HG02840 (cell line): ENCODE measurements at regions not wholly inside any gene's neighbourhood (a gene's known extent, or its start where the extent isn't known, plus 50 kb on each side); places are given as distances from the start of the nearest gene placed in this dataset.
"Not testable (repeated sequence)": the region's sequence is repeated elsewhere in the genome, so short reads cannot be mapped to it uniquely, and the experiment has no call there.

Experiments
- ATAC-seq: cut with Tn5 transposase; IDR thresholded peaks from one replicate; pipeline ENCODE4 v1.9.1; 2021; ENCODE audit warnings: mild to moderate bottlenecking, moderate library complexity, moderate number of reproducible peaks; ENCODE audit not compliant: unreplicated experiment, low FRiP score

DNA sequence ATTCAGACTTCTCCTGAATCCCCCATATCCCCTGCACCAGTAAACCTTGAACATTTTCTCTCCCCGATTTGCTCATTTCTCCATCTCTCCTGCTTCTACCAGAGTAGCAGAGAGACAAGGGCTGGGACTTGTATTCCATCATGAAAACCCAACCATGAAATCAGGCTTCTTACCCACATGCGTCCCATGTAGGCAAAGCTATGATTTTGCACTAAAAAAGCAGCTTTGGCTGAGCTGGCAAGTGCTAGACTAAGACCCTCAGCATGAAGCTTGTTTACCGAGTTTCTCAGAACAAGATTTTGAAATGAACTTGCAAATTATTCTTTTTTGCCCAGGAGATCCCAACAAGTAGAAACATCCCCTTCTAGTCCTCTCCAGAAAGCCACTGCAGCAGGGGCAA, 80.3 kb upstream of the RFLNA start:
- ATAC-seq: no peak

DNA sequence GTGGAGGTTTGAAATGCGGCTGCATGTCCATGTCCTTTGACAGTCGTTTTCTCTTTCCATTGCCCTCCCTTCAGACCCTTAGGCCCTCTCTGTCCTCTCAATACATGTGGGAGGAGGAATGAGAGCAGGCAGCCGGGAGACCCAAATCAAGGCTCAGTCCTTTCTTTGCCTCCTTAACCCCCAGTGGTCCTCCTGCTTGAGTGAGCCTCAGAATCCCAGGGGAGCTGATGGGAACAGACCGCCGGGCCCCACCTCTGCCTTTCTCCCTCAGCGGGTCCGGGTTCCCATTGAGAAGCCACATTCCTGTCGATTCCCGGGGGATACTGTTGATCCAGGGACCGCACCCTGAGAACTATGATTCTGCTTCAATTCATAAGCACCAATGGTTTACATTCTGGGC, 77.9 kb upstream of the RFLNA start:
- no peak for ATAC-seq

DNA sequence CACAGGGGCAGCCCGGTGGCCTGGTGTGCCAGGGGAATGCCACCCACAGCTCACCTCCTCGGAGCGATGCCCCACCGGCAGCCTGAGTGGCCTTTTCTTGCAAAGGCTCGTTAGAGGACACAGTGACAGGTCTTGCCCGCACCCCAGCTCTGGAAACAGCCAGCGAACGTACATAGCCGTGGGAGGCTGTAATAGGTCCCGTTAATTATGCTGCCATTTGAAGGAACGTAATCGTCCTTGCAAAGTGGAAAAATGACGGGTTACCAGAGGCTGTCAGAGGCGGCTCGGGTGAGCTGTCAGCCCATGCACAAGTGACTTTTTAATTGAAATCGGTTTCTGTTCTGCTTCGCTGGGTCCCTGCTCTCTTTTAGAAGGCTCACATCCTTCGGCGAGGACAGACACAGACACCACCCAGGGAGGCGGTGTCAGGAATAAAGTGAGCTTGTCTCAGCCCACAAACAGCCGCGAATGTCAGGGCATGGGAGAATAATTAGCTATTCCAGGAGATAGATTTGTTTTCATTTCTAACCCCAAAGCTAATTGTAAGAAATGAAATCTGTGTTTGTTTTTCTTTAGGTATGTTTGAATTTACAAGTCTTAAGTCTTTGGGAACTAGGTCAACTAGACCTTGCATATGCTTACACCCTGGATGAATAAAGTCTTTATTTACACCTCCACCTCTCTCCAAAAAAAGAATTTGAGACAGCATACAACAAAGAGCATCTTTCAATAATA, 77.2 kb upstream of the RFLNA start:
- ATAC-seq: no peak

DNA sequence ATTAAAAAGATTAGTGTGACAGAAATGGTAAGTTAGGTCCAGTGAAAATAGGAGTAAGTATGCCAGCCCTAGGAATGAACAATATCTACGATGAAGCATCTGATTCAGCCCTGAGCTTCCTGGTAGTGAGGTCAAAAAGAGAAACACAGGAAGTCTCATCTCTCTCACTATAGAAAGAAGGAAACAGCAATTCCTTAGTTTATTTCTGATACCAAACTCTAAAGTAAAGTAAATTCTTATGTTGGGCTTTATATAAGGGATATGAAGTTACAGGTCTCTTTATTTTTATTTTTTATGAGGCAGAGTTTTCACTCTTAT, 76.7 kb upstream of the RFLNA start:
- no peak for ATAC-seq

DNA sequence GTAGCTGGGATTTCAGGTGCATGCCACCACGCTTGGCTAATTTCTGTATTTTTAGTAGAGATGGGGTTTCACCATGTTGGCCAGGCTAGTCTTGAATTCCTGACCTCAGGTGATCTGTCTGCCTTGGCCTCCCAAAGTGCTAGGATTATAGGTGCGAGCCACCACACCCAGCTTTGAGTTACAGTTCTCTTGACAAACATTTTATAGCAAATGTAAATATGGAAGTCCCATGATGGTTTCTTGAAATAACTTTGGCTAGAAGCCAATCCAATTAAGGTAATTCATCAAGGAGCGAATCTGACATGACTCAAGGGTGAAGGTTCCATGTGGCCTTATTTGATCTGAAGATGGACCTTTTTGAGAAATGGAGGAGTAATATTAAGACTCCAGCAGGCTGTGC, 76.2 kb upstream of the RFLNA start:
- not testable (repeated sequence) for ATAC-seq

DNA sequence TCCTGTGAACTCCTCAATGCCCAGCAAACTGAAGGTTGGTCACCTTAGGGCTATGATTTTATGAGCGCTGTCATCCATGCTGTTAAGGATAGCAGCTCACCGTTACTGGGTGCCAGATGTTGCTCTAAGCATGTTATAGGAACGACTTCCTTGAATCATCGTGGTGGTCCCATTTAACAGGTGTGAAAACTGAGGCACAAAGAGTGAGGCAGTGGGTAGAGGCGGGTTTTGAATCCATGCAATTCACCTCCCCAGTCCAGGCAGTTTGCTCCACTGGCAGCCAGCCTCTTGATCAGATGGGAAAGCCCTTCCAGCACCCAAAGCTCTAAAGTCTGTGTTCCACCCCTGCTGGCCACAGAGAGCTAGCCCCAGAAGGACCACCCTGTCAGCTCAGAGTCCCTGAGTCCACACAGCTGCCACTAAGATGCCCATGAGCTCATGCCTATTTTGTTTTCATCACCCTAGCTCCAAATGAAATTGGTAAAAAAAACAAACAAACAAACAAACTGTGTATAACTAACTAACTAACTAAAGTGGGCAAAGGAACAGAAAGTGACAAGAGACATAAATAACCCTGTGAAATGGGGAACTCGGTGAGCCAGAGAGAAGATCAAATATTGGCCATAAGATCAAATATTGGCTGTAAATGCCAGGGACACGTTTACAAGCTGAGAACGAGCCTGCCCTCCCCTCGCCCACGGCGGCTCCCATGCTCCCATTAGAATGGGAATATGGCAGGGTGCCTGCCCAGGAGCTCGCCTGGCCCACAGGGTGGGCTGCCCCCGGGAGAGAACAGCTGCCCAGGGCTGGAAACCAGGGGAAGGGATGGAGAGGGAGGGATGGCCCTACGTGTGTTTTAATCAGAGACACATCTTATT, 72.3 kb upstream of the RFLNA start:
- ATAC-seq: no peak

DNA sequence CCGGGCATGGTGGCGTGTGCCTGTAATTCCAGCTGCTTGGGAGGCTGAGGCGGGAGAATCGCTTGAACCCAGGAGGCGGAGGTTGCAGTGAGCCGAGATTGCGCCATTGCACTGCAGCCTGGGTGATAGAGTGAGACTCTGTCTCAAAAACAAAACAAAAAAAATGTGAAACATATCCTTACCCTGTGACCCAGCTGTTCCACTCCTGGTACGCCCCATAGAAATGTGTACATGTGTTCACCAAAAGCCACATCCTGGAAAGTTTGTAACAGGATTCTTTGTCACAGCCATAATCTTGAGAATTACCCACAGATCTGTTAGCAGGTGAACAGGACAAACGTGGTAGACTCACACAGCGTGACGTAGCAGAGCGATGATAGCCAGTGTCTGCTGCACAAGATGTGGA, 71.2 kb upstream of the RFLNA start:
- not testable (repeated sequence) for ATAC-seq

DNA sequence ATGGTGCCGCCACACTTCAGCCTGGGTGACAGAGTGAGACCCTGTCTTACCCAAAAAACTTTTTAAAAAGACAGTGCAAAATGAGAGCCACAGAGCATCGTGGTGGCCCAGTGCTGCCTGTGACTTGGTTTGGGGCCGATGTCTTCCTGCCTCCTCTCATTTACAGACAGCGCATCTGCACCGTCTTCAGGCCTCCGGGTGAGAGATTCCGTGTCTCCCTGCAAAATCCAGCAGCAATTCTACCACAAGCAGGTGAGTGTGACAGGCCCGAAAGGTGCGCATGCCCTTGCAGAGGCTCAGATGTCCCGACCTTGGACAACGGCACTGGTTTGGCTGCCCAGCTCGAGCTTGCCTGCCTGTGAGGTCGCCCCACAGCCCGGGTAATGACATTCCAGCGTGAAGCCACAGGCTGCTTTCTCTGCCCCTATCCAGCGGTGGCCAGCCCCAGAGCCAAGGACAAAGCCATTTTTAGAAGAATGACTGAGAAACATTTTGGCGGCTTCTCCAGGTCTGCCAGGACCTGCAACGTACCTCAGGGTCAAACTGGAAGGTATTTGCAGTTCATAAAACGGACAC, 70.3 kb upstream of the RFLNA start:
- no peak for ATAC-seq

DNA sequence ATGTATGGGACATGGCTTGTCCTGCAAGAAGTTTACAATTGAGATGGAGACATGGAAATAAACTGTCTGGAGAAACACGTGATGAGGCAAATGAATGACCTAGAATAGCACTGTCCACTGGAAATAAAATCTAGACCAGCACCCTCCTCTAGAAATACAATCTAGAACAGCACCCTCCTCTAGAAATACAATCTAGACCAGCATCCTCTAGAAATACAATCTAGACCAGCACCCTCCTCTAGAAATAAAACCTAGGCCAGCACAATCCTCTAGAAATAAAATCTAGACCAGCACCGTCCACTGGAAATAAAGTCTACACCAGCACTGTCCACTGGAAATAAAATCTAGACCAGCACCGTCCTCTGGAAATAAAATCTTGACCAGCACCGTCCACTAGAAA, 69.2 kb upstream of the RFLNA start:
- ATAC-seq: no peak

DNA sequence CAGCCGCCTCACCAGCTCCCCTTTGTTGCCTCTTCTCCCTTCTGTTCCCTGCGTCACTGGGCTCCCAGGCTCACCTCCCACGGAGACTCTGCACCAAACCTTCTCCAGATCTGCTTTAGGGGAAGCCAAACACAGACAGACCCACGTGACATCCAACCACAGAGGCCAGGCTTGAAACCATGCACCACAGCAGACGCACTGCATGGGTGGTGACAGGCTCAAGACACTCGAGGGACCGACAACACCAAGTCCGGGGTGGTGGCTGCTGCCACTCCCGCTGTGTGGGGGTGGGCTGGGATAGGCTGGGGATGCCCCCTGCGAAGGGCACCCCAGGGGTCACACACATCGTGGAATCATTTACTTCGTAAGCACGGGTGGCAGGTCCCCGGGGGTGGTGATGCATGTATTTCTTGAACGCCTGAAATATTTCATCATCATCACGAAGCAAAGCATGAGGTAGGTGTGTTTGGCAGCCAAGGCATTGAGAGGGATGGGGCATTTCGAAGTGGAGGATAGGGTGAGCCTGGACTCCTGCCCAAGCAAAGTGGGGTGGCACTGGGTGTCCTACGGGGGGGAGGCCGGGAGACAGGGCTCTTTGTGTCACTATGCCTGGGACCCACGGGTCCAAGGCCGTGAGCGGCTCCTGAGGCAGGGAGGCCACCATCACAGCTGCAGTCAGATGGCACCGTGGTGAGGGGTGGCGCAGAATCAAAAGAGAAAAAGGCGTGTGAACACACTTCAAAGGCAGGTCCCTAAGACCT, 66.8 kb upstream of the RFLNA start:
- ATAC-seq: no peak

DNA sequence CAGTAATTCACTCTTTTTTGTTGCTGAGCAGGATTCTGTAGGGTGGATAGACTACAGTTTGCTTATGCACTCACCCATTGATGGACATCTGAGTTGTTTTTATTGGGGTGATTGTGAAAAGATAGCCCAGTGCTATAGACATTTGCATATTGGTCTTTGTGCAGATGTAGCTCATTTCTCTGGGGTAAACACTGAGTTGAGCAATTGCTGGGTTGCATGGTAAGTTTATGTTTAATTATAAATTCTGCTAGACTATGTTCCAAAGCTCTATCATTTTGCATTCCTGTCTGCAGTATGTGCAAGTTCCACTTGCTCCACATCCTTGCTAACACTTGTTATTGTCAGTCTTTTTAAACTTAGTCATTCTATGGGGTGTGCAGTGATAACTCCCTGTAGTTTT, 65.4 kb upstream of the RFLNA start:
- ATAC-seq: no peak

DNA sequence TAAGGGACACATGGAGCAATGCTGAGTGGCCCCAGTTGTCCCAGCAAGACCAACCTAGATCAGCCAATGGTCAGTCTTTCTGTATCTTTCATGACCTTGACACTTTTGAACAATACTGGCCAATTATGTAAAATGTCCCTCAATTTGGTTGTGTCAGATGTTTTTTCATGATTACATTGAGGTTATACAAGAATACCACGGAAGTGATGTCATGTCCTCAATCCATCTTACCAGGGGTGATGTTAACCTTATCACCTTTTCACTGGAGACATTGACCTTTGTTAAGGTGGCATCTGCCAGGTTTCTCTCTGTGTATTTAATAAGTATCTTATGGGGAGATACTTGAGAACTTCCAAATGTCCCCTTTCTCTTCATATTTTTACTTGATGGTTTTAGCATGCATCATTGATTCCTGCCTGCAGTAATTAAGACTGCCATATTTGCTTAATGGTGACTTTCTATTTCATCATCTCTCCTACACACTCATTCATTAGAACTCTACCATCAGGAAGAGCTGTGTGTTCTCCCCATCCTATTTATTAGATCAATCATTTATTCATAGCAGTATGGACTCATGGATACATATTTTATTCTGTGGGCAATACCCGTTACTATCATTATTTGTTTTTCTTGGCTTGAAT, 64.7 kb upstream of the RFLNA start:
- ATAC-seq: no peak

DNA sequence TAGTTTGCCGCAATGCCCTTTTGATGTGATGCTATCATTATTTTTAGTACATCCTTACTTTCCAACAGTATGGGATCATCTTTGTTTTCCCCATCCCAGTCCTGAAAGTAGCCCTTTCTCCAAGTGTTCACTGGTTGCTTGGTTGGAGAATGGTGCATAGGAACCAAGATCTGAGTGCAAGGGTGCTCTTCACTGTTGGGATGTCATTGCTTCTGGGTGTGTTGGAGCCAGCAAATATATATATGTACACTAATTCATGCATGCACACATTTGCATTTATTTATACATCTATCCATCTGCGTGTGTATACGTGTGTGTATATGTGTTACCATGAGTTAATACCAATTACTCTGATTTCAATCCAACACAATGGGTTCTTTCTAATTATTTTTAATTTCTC, 64.1 kb upstream of the RFLNA start:
- no peak for ATAC-seq

DNA sequence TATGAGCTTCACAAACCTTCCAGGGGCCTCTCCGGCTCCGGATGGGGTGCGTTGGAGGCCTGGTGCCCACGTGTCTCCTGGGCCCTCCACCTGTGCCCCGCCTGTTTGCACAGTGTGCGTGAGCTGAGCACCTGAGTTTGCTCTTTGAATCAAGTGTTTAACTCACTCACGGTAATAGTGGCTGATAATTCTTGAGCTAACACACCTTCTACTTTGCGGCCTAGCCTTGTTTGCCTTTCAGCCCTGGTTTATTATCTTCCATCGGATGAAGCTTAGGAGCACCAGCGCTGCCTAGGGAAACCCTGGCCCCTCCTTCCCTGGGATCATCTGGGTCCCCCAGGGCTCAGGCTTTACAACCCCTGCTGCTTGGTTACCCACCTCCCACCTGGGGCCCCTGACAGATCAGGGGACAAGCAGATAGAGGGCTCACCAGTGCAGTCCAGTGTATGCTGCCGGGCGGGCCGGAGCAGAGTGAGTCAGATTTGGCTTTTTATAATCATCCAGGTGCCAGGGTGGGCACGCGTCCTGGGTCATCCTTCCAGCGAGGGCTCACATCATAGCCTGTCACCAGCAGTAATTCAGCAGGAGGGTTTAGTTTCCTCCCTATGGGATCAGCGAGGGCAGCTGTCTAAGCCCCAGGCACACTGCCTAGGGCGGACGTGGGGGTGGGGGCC, 62.8 kb upstream of the RFLNA start:
- ATAC-seq: no peak

DNA sequence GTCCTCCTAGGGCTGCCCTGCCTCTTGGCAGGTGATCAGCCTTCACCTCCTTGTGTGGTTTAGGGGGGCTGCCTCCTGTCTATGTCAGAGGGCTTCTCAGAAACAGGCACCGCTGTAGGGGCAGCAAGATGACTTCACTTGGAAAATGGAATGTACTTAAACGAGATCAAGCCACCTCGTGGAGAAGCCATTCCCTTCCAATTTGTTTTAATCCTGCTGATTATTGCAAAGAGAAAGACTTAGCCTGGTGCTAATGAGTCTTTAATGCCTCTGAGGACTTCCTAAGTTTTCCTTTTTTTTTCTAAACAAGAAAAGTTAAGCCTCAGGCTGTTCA, 62.3 kb upstream of the RFLNA start:
- no peak for ATAC-seq

DNA sequence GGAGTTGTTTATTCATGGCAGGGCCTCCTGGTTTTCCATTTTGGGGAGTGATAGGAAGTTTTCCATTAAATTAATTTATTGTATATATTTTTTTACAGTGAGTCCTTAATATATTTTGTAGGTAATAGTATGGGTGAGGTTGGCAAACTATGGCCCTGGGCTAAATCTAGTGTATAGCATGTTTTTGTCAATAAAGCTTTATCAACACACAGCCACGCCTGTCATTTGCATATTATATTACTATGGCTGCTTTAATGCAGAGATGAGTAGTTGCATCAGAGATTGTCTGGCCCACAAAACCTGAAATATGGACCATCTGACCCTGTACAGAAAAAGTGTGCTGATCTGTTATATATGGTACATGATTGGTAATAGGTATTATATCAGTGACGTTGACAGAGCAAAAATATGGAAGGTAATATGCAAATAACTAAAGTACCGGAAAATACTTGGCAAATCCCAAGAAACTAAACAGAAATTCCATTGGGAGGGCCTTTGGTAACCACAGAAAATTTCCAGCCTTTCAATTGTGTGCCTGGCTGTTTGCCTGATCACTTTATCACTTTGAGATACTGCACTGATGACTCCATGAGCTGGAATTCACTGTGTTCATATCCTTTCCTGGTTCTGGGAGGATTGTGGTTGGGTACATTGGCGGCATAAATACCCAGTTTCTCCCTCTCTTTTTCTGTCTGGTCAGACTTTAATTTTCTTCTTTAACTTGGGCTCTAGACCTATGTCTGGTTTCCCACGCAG, 61.7 kb upstream of the RFLNA start:
- no peak for ATAC-seq

DNA sequence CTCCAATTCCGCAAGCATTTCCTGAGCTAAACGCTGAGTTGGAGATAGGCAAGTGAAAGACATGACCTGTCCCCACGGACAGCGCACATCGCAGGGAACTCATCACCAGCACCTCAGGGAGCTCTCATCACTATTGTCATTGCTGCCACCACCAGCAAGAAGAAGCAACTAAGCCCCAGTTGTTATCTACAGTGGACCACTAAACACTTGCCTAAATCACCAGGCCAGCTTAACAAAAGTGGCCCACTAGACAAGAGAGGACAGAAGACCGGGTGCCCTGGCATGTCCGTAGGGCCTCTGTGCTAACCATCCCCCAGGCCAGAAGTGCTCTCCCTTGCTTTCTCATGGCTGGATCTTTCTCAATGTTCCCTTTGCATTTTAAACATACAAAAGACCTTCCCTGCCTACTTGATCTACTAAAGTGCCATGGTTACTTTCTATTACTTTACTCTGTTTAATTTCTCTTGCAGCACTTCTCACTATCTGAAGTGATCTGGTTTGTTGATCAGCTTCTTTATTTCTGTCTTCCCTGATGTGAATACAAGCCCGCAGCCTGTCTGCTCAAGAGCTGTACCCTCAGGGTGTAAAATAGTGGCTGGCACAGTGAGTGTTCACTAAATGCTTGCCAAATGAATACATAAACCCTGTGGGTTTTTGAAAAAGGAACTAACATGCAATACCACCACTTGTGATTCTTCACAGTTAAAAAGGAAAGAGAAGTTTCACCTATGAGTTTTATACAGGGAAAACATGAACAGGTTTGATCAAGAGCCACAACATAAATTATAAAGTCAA, 60.9 kb upstream of the RFLNA start:
- ATAC-seq: no peak

DNA sequence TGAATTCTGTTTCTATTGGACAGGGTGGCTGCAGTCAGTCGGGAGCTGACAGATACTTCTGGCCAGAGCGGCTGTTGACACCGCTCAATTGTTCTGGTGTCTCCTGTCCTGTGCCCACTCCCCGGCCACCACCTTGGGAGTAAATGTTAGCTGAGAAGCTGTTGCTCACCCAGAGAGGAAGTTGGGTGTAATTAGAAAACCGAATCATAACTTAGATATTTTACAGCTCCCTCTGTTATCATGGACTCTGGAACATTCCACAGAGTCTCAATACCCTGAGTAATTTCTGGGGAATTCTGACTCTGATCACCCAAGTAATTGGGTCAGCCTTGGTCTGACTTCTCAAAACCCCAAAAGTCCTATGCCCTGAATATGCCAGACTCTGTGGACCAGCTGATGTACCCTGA, 58.3 kb upstream of the RFLNA start:
- no peak for ATAC-seq

DNA sequence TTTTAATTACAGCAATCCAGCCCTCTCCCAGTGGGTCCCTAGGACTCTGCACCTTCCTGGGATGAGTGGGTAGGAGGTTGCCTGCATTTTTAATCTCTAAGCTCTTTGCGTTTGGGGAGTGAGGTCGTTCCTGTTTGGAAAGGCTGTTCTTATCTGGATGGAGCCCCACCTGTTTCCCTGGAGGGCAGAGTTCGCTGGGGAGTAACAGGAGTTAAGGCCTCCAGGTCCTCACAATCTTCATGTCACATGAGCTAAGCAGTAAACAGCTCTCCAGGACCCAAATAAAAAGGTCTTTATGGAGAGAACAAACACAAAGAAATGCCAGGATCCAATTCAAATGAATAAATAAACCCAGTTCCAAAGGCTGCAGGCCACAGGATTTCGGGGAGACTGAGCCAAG, 56.0 kb upstream of the RFLNA start:
- ATAC-seq: no peak
